Activated gamma-delta T cell (primary cell): ENCODE measurements at regions not wholly inside any gene's neighbourhood (a gene's known extent, or its start where the extent isn't known, plus 50 kb on each side); places are given as distances from the start of the nearest gene placed in this dataset.

Experiments
- DNase-seq: peaks from one replicate; lab custom pipeline; 2025; lab: John Stamatoyannopoulos, UW

GRCh38 chr6:111986651-111987050 is 67.3 kb upstream of the CCN6 start:
- DNase-seq: no peak

DNA sequence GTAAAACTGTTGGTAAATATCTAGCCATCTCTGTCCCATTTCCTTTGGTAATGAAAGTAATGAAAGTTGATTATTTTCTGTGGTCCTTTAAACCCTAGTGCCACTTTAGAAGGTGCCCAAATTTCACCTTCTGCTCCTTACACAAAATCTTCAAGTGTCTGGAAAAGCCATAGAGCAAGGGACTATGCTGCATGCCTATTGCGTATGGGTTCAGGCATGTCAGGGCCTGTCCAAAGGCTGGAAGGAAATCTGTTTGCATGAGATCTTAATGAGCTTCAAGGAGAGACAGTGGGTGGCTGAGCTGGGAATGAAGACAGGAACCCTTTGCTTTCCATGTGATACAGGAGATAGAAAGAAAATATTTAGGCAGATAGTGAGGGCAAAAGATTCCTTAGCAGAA is 66.6 kb upstream of the CCN6 start:
- no peak for DNase-seq

GRCh38 chr6:111988926-111989325 is 65.0 kb upstream of the CCN6 start:
- no peak for DNase-seq

GRCh38 chr6:111989743-111990142 is 64.2 kb upstream of the CCN6 start:
- no peak for DNase-seq

DNA sequence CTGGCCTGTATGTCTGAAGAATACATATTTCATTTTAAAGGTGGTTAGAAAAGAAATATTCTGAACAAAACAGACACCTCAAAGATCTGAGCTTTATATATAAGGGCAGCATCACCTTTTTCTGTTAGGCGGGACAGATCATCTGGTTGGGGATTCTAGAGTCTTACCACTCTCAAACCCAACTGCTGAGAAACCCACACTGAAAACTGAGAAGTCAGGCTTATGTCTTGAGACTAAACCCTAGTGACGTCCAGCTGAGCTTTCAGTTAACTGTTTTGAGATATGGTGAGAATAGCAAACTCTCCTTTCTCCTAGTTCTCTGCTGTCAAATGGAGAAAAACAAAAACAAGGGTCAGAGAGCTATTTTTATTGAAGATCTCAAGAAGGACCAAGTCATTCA is 63.7 kb upstream of the CCN6 start:
- DNase-seq: no peak

DNA sequence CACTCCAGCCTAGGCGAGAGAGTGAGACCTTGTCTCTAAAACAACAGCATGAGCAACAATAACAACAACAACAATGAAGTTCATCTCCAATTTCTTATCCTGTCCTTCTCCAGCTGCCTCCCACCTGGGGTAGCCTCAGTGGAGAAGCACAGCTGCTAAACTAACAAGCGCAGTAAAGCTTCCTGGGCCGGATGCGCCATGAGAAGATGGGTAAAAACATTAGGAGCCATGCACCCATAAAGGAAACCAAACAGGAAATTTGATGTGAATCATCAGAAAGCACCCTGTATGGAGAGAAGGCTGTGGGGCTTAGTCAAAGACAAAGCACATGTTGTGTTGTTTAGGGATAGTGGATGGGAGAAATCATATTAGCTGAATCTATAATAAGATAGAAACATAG is 61.1 kb upstream of the CCN6 start:
- no peak for DNase-seq

- no peak for DNase-seq
Measured at GRCh38 chr6:111993342-111993741, 60.6 kb upstream of the CCN6 start.

- DNase-seq: no peak
Measured at GRCh38 chr6:111994791-111995190, 59.1 kb upstream of the CCN6 start.

- no peak for DNase-seq
Measured at GRCh38 chr6:111995404-111995803, 58.5 kb upstream of the CCN6 start.

- DNase-seq: no peak
Measured at GRCh38 chr6:111996144-111996865, 57.6 kb upstream of the CCN6 start.

DNA sequence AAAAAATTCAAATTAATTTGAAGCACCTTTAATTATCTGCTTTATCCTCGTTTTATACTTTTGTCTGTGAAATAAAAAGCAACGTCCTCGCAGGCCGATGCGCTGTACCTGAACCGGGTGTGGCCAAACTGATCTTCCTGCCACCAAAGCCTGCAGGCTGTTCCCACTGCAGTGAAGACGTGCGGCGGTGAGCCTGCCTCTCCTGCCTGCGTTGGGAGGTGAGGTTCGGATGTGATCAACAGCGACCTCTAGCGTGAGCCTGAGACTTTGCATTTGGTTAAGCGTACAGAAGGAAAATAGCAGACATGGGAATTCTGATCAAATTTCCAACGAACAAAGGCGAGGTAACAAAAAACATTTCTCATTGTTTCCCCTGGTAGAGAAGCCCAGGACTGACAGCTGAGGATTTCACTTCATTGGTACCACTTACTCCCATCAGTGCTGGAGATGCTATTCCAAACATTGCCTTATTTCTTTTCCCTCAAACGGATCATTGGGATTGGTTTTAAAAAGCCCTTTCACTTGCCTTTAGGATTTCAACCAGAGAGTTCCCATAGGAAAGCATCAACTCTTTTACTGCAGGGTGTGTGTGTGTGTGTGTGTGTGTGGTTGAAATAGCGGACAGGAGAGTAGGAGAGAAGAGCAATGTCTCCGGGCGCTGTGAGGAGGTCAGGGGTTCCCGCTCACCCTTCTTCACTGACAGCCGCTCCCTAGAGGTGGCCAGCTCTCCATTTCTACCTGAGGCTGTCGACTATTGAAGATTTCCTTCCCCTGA is 56.6 kb upstream of the CCN6 start:
- DNase-seq: peak; percentile 36

GRCh38 chr6:111997853-111998208 is 56.1 kb upstream of the CCN6 start:
- DNase-seq: no peak

GRCh38 chr6:112002307-112002706 is 51.6 kb upstream of the CCN6 start:
- DNase-seq: no peak
